C4-2B (cell line): ENCODE measurements at regions not wholly inside any gene's neighbourhood (a gene's known extent, or its start where the extent isn't known, plus 50 kb on each side); places are given as distances from the start of the nearest gene placed in this dataset.

Experiments
- CTCF ChIP-seq: fragments of 450-650 bp; conservative IDR thresholded peaks from 2 replicates; pipeline ENCODE4 v1.5.1; 2017; ENCODE audit warnings: mild to moderate bottlenecking
- ZFX ChIP-seq: fragments of 450-650 bp; IDR thresholded peaks from 2 replicates; pipeline ENCODE4 v1.6.1; 2017

GRCh38 chr4:126682250-126682649 lies 950.5 kb upstream of the INTU start:
- TF ChIP-seq CTCF: no peak
- no peak for TF ChIP-seq ZFX
